Esophagus squamous epithelium (tissue), 4 donors: ENCODE measurements at regions not wholly inside any gene's neighbourhood (a gene's known extent, or its start where the extent isn't known, plus 50 kb on each side); places are given as distances from the start of the nearest gene placed in this dataset.

ENCODE experiments used
- CTCF ChIP-seq, 6 experiments: fragments of 450-650 bp in 4 of 6; fragments of 200-600 bp in 2 of 6; sonication (generic) in 2 of 6; IDR thresholded peaks; one replicate each; pipeline ENCODE4 v1.5.1; 2016 to 2019; ENCODE audit warnings: antibody characterized with exemption in 6 of 6, mild to moderate bottlenecking in 4 of 6, moderate library complexity in 4 of 6
- POLR2A ChIP-seq, 4 donors: fragments of 450-650 bp; IDR thresholded peaks; one replicate each; pipeline ENCODE4 v1.6.1; 2017; ENCODE audit warnings: antibody characterized with exemption in 4 of 4, mild to moderate bottlenecking in 4 of 4, moderate library complexity in 3 of 4

GRCh38 chrX:65921363-65921762 is 118.5 kb downstream of the VSIG4 start:
- TF ChIP-seq POLR2A (IDR thresholded peaks at IDR 0.05) (no peak), CTCF (IDR thresholded peaks at IDR 0.05) (no peak)
